ENCODE measurements at regions not wholly inside any gene's neighbourhood (a gene's known extent, or its start where the extent isn't known, plus 50 kb on each side); places are given as distances from the start of the nearest gene placed in this dataset.

- no peak for DNase-seq (ENCODE audit: low read depth in 2 of 2)
These were observed 58.3 kb upstream of the PACRGL start for GRCh38 chr4:20641976-20642375.

DNA sequence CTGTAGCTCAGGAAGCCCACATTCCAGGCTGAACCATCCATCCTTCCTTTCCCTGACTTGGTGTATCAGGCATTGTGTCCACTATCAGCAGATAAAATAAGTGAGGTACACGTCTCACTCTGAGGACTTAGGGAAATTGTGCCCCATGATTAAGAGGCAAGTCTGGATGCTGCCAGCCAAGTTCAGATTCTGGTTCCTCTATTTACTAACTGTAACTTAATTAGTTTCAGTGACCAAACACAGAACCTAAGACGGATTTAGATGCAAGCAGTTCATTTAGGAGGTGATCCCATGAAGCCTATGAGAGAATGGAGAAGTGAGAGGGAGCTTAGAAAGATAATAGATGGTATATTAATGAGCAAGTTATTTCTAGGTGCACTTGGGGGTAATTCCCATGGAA, 56.6 kb upstream of the PACRGL start:
- DNase-seq (ENCODE audit: low read depth in 2 of 2) = no peak

- no peak for DNase-seq (ENCODE audit: low read depth in 2 of 2)
These were observed 55.0 kb upstream of the PACRGL start for GRCh38 chr4:20645236-20645635.

GRCh38 chr4:20646287-20646686, 54.0 kb upstream of the PACRGL start:
- DNase-seq (ENCODE audit: low read depth in 2 of 2) = no peak

All from fibroblast of skin of left quadriceps (primary cell).